Embryonic facial prominence (tissue), 1 donor: ENCODE measurements at regions not wholly inside any gene's neighbourhood (a gene's known extent, or its start where the extent isn't known, plus 50 kb on each side); places are given as distances from the start of the nearest gene placed in this dataset.
"Not testable (repeated sequence)": the region's sequence is repeated elsewhere in the genome, so short reads cannot be mapped to it uniquely, and the experiment has no call there.

Experiments
- DNase-seq: peaks from one replicate; pipeline ENCODE4 v3.0.0-alpha.2; 2016; ENCODE audit errors: extremely low spot score

DNA sequence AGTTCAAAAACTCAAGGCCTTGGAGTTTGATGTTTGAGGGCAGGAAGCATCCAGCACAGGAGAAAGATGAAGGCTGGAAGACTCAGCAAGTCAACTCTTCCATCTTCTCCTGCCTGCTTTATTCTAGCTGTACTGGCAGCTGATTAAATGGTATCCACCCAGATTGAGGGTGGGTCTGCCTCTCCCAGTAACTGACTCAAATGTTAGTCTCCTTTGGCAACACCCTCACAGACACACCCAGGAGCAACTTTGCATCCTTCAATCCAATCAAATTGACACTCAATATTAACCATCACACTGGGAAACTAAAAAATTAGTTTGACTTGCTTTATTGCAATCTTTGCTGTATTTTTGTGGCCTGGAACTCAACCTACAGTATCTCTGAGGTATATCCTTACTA is 230.5 kb upstream of the TARS1 start:
- DNase-seq = not testable (repeated sequence)

DNA sequence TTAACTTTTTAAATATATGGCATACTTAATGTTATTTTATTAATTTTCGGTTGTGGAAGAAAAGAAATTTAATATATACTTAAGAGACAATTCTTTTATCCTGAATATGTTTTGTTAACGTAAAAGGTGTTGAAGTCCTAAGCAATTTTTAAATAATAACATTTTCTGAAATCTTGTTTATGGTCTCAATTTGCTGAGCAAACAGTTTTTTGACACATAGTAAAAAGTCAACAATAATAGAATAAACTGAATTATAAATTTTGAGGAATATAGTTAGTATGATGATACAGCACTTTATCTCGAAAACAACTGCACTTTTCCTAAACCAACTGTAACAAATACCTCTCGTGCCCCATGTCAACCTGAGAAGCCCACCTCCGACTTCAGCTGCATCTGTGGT is 229.8 kb upstream of the TARS1 start:
- DNase-seq = no peak

DNA sequence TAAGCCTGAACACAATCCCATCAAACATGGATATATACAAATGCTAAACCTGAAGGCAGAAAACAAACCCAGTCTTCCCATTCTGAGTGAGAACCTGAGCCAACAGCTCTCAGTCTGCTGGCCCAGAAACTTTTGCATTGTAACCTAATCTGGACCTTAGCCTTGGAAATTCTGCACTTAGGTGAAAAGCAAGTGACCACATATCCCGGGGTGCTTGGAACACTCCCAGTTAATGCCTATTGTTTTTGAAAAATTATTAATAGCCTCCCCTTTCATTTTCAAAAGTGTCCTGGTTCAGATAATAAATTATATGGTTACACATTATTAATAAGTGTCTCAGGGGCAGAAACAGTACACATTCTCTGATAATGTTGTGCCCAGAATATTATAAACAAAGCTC is 228.3 kb upstream of the TARS1 start:
- no peak for DNase-seq

DNA sequence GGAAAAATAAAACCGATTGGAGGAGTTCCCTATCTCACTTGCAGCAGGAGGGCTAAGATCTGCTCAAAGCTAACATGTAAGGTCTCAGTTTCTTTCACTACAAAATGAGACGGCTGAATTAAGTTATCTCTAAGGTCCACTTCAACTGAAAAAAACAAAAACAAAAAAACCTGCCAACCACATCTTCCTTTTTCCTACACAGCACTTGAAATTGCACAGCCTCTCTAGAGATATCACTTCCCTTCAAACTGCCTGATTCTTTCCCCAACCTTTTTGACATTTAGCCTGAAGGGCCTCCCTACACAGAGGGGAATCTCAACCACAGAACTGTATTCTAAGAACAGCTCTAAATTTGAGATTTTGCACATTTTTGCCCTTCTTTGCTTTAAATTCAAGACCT is 227.9 kb upstream of the TARS1 start:
- no peak for DNase-seq

GRCh38 chr5:33223563-33224284 is 217.0 kb upstream of the TARS1 start:
- DNase-seq = no peak

DNA sequence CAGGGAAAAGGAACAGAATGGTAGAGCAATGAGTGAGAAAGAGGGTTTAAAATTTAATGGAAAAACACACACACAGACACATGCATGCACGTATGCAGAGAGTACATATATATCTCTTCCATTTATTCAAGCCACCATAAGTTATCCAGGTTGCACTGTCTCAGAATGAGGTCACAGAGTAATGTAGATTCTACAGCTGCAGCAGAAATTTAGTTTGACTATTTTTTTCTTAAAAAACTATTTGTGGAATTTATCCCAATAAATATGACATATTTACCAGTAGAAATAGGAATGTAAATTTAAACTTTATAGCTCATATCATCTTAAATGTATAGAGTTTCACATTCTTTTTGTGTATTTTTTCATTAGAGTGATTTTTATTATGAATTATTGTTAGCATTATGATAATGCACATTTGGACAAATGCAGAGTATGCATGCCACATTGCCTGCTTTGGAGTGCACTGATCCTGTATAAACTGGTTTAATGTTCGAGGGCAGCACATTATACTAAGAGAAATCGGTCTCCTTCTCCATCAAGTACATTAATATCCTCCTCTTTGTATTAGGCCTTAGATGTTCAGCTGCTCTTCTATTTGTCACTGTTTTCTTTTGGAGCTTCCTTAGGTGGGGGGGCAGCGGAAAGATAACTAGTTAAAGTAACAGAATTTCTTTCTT is 216.3 kb upstream of the TARS1 start:
- no peak for DNase-seq

GRCh38 chr5:33227247-33227646 is 213.5 kb upstream of the TARS1 start:
- no peak for DNase-seq

GRCh38 chr5:33227746-33228145 is 213.0 kb upstream of the TARS1 start:
- no peak for DNase-seq

GRCh38 chr5:33228149-33228548 is 212.6 kb upstream of the TARS1 start:
- DNase-seq = no peak

- no peak for DNase-seq
These were observed 211.5 kb upstream of the TARS1 start for GRCh38 chr5:33229216-33229615.

DNA sequence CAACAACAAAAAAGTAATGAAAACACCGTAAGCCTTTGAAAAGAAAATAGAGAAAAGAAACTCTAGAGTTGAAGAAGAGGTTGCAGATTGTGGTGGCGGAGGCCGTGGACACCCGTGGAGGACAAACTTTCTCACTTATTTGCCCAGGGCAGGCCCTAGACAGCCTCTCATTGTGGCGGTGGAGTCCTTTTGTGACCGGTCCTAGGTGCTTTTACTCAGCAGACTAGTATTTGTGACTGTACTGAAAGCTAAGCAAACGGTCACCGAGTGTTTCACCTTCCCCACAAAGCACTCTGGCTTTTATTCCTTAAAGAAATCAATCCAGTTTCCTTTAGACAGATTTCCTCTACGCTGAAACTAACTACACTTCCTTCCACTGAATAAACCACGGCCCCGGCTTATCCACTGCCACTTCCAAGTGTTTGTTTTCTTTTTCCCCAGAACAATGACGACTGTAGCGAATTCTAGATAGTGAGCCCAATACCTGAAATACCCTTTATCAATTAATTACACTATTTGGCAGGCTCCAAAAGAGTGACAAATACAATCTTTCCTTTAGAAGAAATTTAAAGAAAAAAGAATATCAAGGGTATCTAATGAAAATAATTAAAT is 210.2 kb upstream of the TARS1 start:
- DNase-seq = no peak

DNA sequence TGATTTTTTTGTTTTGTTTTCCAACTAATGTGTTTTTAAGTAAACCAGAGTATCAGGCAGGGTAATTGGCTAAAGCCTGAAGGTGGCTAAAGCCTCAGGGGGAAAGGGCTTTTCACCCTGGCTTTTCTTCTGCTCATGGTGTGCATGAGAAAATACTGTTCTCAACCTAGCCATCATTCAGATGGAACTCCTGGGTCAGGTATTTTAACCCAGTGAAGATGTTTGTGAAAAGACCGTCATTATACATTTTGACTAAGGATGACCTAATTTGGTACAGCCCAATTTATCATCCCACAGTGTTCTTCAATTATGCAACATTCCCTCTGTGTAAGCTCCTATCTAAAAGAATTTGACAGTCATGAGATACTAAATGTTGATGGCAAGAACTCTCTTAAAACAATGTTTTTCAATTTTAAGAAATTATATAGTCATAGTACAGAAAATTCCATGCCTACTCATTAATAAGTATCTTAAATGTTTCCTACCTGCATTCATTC is 209.5 kb upstream of the TARS1 start:
- no peak for DNase-seq

- DNase-seq = no peak
These were observed 208.8 kb upstream of the TARS1 start for GRCh38 chr5:33231935-33232334.

DNA sequence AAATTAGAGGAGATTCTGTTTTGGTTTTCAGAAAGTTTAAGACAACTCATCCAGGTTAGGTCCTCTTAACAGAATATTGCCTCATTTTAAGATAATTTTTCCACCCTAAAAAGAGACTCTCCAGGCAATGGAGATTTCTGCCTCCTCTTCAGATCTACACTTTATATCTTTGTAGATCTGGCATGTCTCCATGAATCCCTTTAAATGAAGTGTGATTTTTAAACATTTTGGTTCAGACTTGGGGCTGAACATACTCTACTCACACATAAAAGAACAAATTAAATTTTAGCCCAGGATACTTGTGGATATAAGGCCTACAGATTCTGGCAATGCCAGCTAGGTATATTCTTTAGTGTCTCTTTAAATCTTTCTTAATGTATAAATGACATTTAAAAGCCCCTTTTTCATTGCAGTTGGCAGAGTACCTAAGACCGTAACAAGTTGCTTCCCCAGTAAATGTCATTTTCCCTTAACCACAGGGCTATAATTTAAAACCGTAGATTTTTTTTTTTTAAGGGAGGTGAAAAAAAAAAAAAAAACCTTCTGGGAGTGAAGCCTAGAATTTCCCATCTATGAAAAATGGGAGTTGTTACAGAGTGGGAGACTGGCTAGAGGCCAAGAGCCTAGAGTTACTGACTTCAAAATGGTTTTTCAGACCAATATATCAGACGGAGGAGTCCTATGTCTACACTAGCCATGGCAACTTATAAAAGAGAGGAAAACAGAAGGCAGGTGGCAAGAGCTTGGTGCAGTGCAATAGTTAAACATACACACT is 207.8 kb upstream of the TARS1 start:
- no peak for DNase-seq

DNA sequence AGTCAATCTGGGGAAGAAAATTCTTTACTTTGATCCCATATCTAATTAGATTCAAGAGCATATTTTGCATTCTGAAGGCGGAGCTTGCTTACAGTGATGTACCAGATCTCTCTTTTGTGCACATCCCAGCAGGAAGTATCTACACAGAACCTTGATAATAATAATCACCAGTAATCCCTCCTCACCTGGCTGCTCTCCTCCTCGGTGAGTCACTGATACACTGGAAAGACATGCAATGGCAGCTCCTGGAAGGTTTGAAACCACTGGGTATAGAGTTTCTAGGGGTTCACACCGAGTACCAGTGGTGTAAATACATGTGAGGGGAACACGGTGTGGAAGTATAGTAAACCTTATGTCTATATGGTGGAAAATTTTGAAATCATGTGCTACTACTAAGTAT is 205.5 kb upstream of the TARS1 start:
- DNase-seq = no peak

DNA sequence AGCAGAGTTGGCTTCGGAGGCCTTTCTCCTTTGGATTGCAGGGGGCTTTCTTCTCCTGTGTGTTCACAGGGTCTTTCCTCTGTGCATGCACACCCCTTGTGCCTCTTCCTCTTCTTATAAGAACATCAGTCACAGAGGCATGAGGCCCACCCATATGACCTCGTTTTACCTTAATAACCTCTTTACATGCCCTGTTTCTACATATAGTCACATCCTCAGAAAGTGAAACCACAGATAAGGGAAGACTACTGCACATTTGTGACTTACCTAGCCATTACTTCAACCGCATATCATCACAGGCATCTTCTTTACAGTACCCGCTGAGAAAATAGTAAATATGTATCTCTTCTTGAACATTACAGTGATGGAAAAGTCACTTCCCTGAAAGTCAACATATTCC is 204.9 kb upstream of the TARS1 start:
- DNase-seq = no peak

DNA sequence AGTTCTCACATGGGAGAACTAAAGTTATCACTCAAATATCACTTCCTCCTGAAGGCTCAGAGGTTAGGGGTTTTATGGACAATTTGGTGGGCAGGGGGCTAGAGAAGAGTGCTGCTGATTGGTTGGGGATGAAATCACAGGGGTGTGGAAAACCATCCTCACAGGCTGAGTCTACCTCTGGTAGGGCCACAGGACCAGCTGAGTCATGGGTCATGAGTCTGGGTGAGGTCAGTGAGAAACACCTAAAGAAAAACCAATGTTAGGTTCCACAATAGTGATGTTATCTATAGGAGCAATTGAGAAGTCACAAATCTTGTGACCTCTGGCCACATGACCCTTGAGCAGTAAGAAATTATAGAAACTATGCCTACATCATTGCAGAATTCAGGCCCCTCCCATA is 203.3 kb upstream of the TARS1 start:
- DNase-seq = no peak

- DNase-seq = no peak
These were observed 201.7 kb upstream of the TARS1 start for GRCh38 chr5:33238826-33239695.

GRCh38 chr5:33240558-33240957 is 200.2 kb upstream of the TARS1 start:
- DNase-seq = no peak

DNA sequence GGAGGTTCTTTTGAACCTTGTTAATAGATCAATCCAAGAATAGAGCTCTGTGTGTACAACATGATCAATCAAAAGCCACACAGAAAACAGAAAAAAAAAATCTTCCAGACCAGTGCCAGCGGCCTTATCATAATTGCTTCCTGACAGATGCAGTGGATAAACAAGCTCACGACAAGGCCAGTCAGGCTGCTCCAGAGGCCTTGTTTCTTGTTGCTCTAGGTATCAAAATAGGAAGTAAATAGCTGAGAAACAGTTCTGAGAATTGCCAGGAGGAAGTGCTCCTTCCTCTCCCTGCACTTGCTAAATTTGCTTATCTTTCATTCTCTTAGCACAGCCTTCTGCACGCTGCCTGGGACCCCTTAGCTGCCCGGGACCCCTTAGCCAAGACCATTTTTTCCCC is 199.0 kb upstream of the TARS1 start:
- DNase-seq = no peak

- DNase-seq = no peak
These were observed 198.5 kb upstream of the TARS1 start for GRCh38 chr5:33242277-33242676.
